ENCODE measurements at regions not wholly inside any gene's neighbourhood (a gene's known extent, or its start where the extent isn't known, plus 50 kb on each side); places are given as distances from the start of the nearest gene placed in this dataset.
"Not testable (repeated sequence)": the region's sequence is repeated elsewhere in the genome, so short reads cannot be mapped to it uniquely, and the experiment has no call there.

- 65 to 82% methylated on average over 4 of the region's 4 CpGs for whole genome bisulfite sequencing, 2 donors
- Histone ChIP-seq H3K9me3 (no peaks in the 10 kb centered on the region), H3K27ac (no peak overlapping the region), H3K4me3 (replicated peaks in 1 of 3) (no peak overlapping the region), H3K36me3 (no peaks in the 10 kb centered on the region), H3K27me3 (no peaks in the 10 kb centered on the region), H3K4me1 (no peaks in the 10 kb centered on the region)
- TF ChIP-seq CTCF (IDR thresholded peaks at IDR 0.05) (no peak), POLR2A (IDR thresholded peaks at IDR 0.05) (no peak)
- DNase-seq = no peak
- intact Hi-C loops (cut with DNase I) = no loop called here
These were observed 108.8 kb upstream of the TSPAN8 start for GRCh38 chr12:71266606-71267005.

- H3K27me3 ChIP-seq; H3K36me3 ChIP-seq; H3K27ac ChIP-seq; DNase-seq; intact Hi-C loops (cut with DNase I); H3K9me3 ChIP-seq; H3K4me1 ChIP-seq; H3K4me3 ChIP-seq (replicated peaks in 1 of 3): not testable (repeated sequence)
- 95 to 100% methylated on average over 1 to 2 of the region's 3 CpGs for WGBS, 2 donors
These were observed 107.9 kb upstream of the TSPAN8 start for GRCh38 chr12:71265731-71266130.

GRCh38 chr12:71262466-71262865 is 104.7 kb upstream of the TSPAN8 start:
- DNase-seq = no peak
- TF ChIP-seq CTCF (IDR thresholded peaks at IDR 0.05) = no peak
- TF ChIP-seq POLR2A (IDR thresholded peaks at IDR 0.05) = no peak
- Histone ChIP-seq H3K36me3 (no peaks in the 10 kb centered on the region), H3K27me3 (no peaks in the 10 kb centered on the region), H3K27ac (no peak overlapping the region), H3K4me3 (replicated peaks in 1 of 3) (no peak overlapping the region), H3K4me1 (no peaks in the 10 kb centered on the region), H3K9me3 (no peaks in the 10 kb centered on the region)
- intact Hi-C loops (cut with DNase I) = no loop called here
- 86% methylated on average over 3 of the region's 3 CpGs for WGBS, 2 donors

GRCh38 chr12:71252473-71252872 is 94.7 kb upstream of the TSPAN8 start:
- H3K4me3 ChIP-seq (replicated peaks in 1 of 3) = no peak overlapping the region
- H3K27ac ChIP-seq = no peak overlapping the region
- TF ChIP-seq CTCF (IDR thresholded peaks at IDR 0.05) (no peak), POLR2A (IDR thresholded peaks at IDR 0.05) (no peak)
- H3K36me3 ChIP-seq = no peaks in the 10 kb centered on the region
- no peaks in the 10 kb centered on the region for H3K4me1 ChIP-seq
- H3K27me3 ChIP-seq = no peaks in the 10 kb centered on the region
- H3K9me3 ChIP-seq = no peaks in the 10 kb centered on the region
- intact Hi-C loops (cut with DNase I) = no loop called here
- DNase-seq = no peak
- 73 to 78% methylated on average over 2 of the region's 2 CpGs for WGBS, 2 donors

GRCh38 chr12:71250166-71250565 is 92.4 kb upstream of the TSPAN8 start:
- H3K4me3 ChIP-seq (replicated peaks in 1 of 3) = no peak overlapping the region
- intact Hi-C loops (cut with DNase I) = no loop called here
- no peaks in the 10 kb centered on the region for H3K4me1 ChIP-seq
- no peak for DNase-seq
- H3K27ac ChIP-seq = no peak overlapping the region
- H3K36me3 ChIP-seq = no peaks in the 10 kb centered on the region
- no peak for TF ChIP-seq CTCF (IDR thresholded peaks at IDR 0.05)
- no peak for TF ChIP-seq POLR2A (IDR thresholded peaks at IDR 0.05)
- no peaks in the 10 kb centered on the region for H3K27me3 ChIP-seq
- H3K9me3 ChIP-seq = no peaks in the 10 kb centered on the region
- WGBS, 2 donors = 58 to 61% methylated on average over 4 of the region's 4 CpGs

GRCh38 chr12:71243370-71243769 is 85.6 kb upstream of the TSPAN8 start:
- intact Hi-C loops (cut with DNase I) = no loop called here
- Histone ChIP-seq H3K4me3 (replicated peaks in 1 of 3) (no peak overlapping the region), H3K36me3 (no peaks in the 10 kb centered on the region), H3K4me1 (peaks cover 0 to 14% of the 10 kb centered on the region in 2 donors), H3K27me3 (no peaks in the 10 kb centered on the region), H3K9me3 (no peaks in the 10 kb centered on the region), H3K27ac (no peak overlapping the region)
- no peak for DNase-seq
- TF ChIP-seq POLR2A (IDR thresholded peaks at IDR 0.05) (no peak), CTCF (IDR thresholded peaks at IDR 0.05) (no peak)
- 58 to 81% methylated on average over 1 of the region's 1 CpG for WGBS, 2 donors
